Transverse colon (tissue), 4 donors: ENCODE measurements at regions not wholly inside any gene's neighbourhood (a gene's known extent, or its start where the extent isn't known, plus 50 kb on each side); places are given as distances from the start of the nearest gene placed in this dataset.

Experiments used
- DNase-seq: peaks from one replicate; pipeline ENCODE4 v3.0.0-alpha.2; 2019
- H3K27ac ChIP-seq, 4 donors: fragments of 200-600 bp; sonication (generic); 2 replicates each; pipeline ENCODE4 v1.5.1; 2016 to 2018; ENCODE audit warnings: inconsistent platforms in 4 of 4
- H3K27me3 ChIP-seq: fragments of 200-600 bp; sonication (generic); 2 replicates; pipeline ENCODE4 v1.5.1; 2017; ENCODE audit warnings: inconsistent platforms
- H3K36me3 ChIP-seq, 4 donors: fragments of 200-600 bp; sonication (generic); 2 replicates each; pipeline ENCODE4 v1.5.1; 2017 to 2019; ENCODE audit warnings: inconsistent platforms in 4 of 4
- H3K4me1 ChIP-seq, 4 donors: fragments of 200-600 bp; sonication (generic); 2 replicates each; pipeline ENCODE4 v1.5.1; 2017 to 2020; ENCODE audit warnings: inconsistent platforms in 4 of 4
- H3K4me3 ChIP-seq, 4 donors: fragments of 200-600 bp; sonication (generic); 1 replicate in 1 of 4; 2 replicates in 3 of 4; pipeline versions ENCODE4 v1.5.1 to v1.6.1; 2017 to 2019; ENCODE audit warnings: inconsistent platforms in 4 of 4
- H3K9me3 ChIP-seq, 2 donors: fragments of 200-600 bp; sonication (generic); 2 replicates each; pipeline ENCODE4 v1.5.1; 2017 to 2019; ENCODE audit warnings: inconsistent platforms in 2 of 2
- CTCF ChIP-seq, 5 experiments: fragments of 200-600 bp in 3 of 5; fragments of 450-650 bp in 2 of 5; sonication (generic) in 3 of 5; IDR thresholded peaks; 1 replicate in 2 of 5; 2 replicates in 3 of 5; pipeline ENCODE4 v1.5.1; 2016 to 2017; ENCODE audit warnings: antibody characterized with exemption in 5 of 5, inconsistent platforms in 3 of 5, mild to moderate bottlenecking in 2 of 5, moderate library complexity in 1 of 5
- EP300 ChIP-seq: sonication (generic); formaldehyde crosslinking; IDR thresholded peaks from one replicate; pipeline ENCODE4 v1.6.1; 2017; ENCODE audit warnings: antibody characterized with exemption, low read depth
- POLR2A ChIP-seq: fragments of 450-650 bp; IDR thresholded peaks from one replicate; pipeline ENCODE4 v1.6.1; 2016; ENCODE audit warnings: antibody characterized with exemption, mild to moderate bottlenecking, moderate library complexity
- POLR2AphosphoS5 ChIP-seq, 3 donors: sonication (generic); formaldehyde crosslinking; IDR thresholded peaks; one replicate each; pipeline ENCODE4 v1.6.1; 2016; ENCODE audit warnings: antibody characterized with exemption in 3 of 3
- WGBS, 2 donors: methylation state at CpG; one replicate each; pipeline ENCODE4 v1.1.5; 2018; ENCODE audit warnings: low coverage in 1 of 2; 5-methylcytosine and 5-hydroxymethylcytosine counted together
- in situ Hi-C, 4 donors: fragments of 200-750 bp; cut with MboI; loops; one replicate each; pipeline versions ENCODE4 v1.15.0 to v1.15.1; 2017; ENCODE audit warnings: low sequenced_read_pairs in 3 of 4, low pct_ligation_motif_present in 1 of 4, low pct_unique_long_range_greater_than_20kb in 1 of 4
- intact Hi-C: fragments of 100-400 bp; cut with DNase I; formaldehyde crosslinking; loops from one replicate; pipeline ENCODE4 v1.15.1; 2023; ENCODE audit warnings: low total_unique reads

DNA sequence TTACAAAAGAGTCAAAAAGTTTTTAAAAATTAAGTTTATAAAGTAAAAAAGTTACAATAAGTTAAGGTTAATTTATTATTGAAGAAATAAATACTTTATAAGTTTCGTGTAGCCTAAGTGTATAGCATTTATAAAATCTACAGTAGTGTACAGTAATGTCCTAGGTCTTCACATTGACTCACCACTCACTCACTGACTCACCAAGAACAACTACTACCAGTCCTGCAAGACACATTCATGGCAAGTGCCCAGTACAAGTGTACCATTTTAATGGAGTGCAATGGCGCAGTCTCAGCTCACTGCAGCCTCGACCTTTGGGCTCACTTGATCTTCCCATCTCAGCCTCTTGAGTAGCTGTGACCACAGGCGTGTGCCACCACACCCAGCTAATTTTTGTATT, 128.2 kb downstream of the GPX5 start:
- no peaks in the 10 kb centered on the region for H3K9me3 ChIP-seq
- in situ Hi-C loops: no loop called here
- TF ChIP-seq POLR2AphosphoS5 (IDR thresholded peaks at IDR 0.05) (no peak), POLR2A (no peak), CTCF (IDR thresholded peaks at IDR 0.05) (no peak), EP300 (no peak)
- H3K27me3 ChIP-seq: peaks cover 65% of the 10 kb centered on the region
- no peaks in the 10 kb centered on the region for H3K36me3 ChIP-seq
- H3K27ac ChIP-seq: no peak overlapping the region
- no peak for DNase-seq
- H3K4me3 ChIP-seq: no peak overlapping the region
- WGBS, 2 donors: 80 to 85% methylated on average over 1 to 4 of the region's 4 CpGs
- H3K4me1 ChIP-seq: peaks cover 0 to 12% (median 4%) of the 10 kb centered on the region in 4 donors
- intact Hi-C loops: no loop called here

DNA sequence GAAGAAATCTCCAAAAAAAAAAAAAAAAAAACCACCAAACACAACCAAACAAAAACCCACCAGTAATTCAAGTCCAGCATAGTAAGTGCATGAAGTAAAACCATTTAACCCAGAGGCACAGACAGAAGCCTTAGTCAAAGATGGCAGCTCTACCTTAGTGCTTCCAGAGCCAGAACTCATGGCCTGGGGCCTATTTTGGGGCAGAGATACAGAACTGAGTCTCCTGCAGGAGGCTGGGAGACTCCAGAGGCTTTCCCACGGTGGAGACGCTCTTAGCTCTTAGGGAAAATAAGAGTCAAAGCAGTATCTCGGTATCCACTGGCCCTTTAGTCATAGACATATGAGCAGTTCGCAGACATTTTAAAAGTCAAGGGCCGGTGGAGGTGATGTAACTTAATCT, 129.5 kb downstream of the GPX5 start:
- peaks cover 65% of the 10 kb centered on the region for H3K27me3 ChIP-seq
- no peaks in the 10 kb centered on the region for H3K9me3 ChIP-seq
- H3K4me1 ChIP-seq: peaks cover 0 to 12% (median 2%) of the 10 kb centered on the region in 4 donors
- H3K27ac ChIP-seq: no peak overlapping the region
- TF ChIP-seq POLR2A (no peak), EP300 (no peak), CTCF (IDR thresholded peaks at IDR 0.05) (no peak), POLR2AphosphoS5 (IDR thresholded peaks at IDR 0.05) (no peak)
- H3K4me3 ChIP-seq: no peak overlapping the region
- no peaks in the 10 kb centered on the region for H3K36me3 ChIP-seq
- WGBS, 2 donors: 76 to 95% methylated on average over 4 to 5 of the region's 5 CpGs
- intact Hi-C loops: no loop called here
- DNase-seq: no peak
- in situ Hi-C loops: no loop called here

- in situ Hi-C loops (no loop called here), intact Hi-C loops (no loop called here)
- no peak overlapping the region for H3K4me3 ChIP-seq
- no peak overlapping the region for H3K27ac ChIP-seq
- no peaks in the 10 kb centered on the region for H3K36me3 ChIP-seq
- H3K9me3 ChIP-seq: no peaks in the 10 kb centered on the region
- WGBS, 2 donors: 32 to 41% methylated on average over 3 of the region's 3 CpGs
- peaks cover 0 to 12% (median 2%) of the 10 kb centered on the region in 4 donors for H3K4me1 ChIP-seq
- DNase-seq: no peak
- peaks cover 64% of the 10 kb centered on the region for H3K27me3 ChIP-seq
- TF ChIP-seq EP300 (no peak), CTCF (IDR thresholded peaks at IDR 0.05) (no peak), POLR2A (no peak), POLR2AphosphoS5 (IDR thresholded peaks at IDR 0.05) (no peak)
These were observed 131.0 kb downstream of the GPX5 start for GRCh38 chr6:28656715-28657114.

GRCh38 chr6:28657381-28657768, 131.7 kb downstream of the GPX5 start:
- Histone ChIP-seq H3K9me3 (no peaks in the 10 kb centered on the region), H3K4me3 (peak overlapping the region in 2 of 4 donors; percentile 20 to 24), H3K4me1 (peaks cover 0 to 12% (median 2%) of the 10 kb centered on the region in 4 donors), H3K27me3 (peaks cover 62% of the 10 kb centered on the region), H3K27ac (no peak overlapping the region), H3K36me3 (no peaks in the 10 kb centered on the region)
- intact Hi-C loops: no loop called here
- DNase-seq: no peak
- in situ Hi-C loops: no loop called here
- TF ChIP-seq EP300: no peak
- no peak for TF ChIP-seq CTCF (IDR thresholded peaks at IDR 0.05)
- TF ChIP-seq POLR2AphosphoS5 (IDR thresholded peaks at IDR 0.05): no peak
- TF ChIP-seq POLR2A: no peak
- 8 to 18% methylated on average over 6 to 10 of the region's 10 CpGs for WGBS, 2 donors
